Gastroesophageal sphincter (tissue), 4 donors: ENCODE measurements at regions not wholly inside any gene's neighbourhood (a gene's known extent, or its start where the extent isn't known, plus 50 kb on each side); places are given as distances from the start of the nearest gene placed in this dataset.

Experiments used
- ATAC-seq: fragments of 150-250 bp; one replicate; pipeline ENCODE4 v1.9.1; 2016; ENCODE audit warnings: mild to moderate bottlenecking, moderate library complexity
- H3K27ac ChIP-seq, 4 donors: fragments of 200-600 bp; sonication (generic) in 3 of 4; 1 replicate in 3 of 4; 2 replicates in 1 of 4; pipeline ENCODE4 v1.5.1; 2016 to 2019
- H3K27me3 ChIP-seq: fragments of 200-600 bp; sonication (generic); one replicate; pipeline ENCODE4 v1.5.1; 2019
- H3K36me3 ChIP-seq, 2 donors: fragments of 200-600 bp; sonication (generic); one replicate each; pipeline ENCODE4 v1.5.1; 2019; ENCODE audit warnings: control low read depth in 1 of 2
- H3K4me1 ChIP-seq, 3 donors: fragments of 200-600 bp; sonication (generic); 1 replicate in 2 of 3; 2 replicates in 1 of 3; pipeline ENCODE4 v1.5.1; 2016 to 2019; ENCODE audit warnings: control low read depth in 2 of 3
- H3K4me3 ChIP-seq, 2 donors: fragments of 200-600 bp; sonication (generic); one replicate each; pipeline ENCODE4 v1.5.1; 2019; ENCODE audit warnings: mild to moderate bottlenecking in 1 of 2, moderate library complexity in 1 of 2
- H3K9me3 ChIP-seq, 3 donors: fragments of 200-600 bp; sonication (generic); one replicate each; pipeline ENCODE4 v1.5.1; 2017 to 2019; ENCODE audit warnings: control low read depth in 2 of 3
- EP300 ChIP-seq: sonication (generic); formaldehyde crosslinking; IDR thresholded peaks from one replicate; pipeline ENCODE4 v1.6.1; 2017; ENCODE audit warnings: antibody characterized with exemption, mild to moderate bottlenecking
- POLR2A ChIP-seq, 2 donors: fragments of 450-650 bp; IDR thresholded peaks; one replicate each; pipeline ENCODE4 v1.6.1; 2017; ENCODE audit warnings: antibody characterized with exemption in 2 of 2, mild to moderate bottlenecking in 2 of 2, moderate library complexity in 1 of 2
- POLR2AphosphoS5 ChIP-seq: sonication (generic); formaldehyde crosslinking; IDR thresholded peaks from one replicate; pipeline ENCODE4 v1.6.1; 2017; ENCODE audit warnings: antibody characterized with exemption
- WGBS, 2 donors: methylation state at CpG; one replicate each; pipeline ENCODE4 v1.1.5; 2018; ENCODE audit warnings: low coverage in 1 of 2; 5-methylcytosine and 5-hydroxymethylcytosine counted together
- TF ChIP-seq, protein P1 (sequence below), 4 experiments: fragments of 200-600 bp in 2 of 4; fragments of 450-650 bp in 2 of 4; sonication (generic) in 1 of 4; IDR thresholded peaks; one replicate each; pipeline ENCODE4 v1.5.1; 2017 to 2019; ENCODE audit warnings: antibody characterized with exemption in 4 of 4, mild to moderate bottlenecking in 2 of 4, moderate library complexity in 2 of 4

DNA sequence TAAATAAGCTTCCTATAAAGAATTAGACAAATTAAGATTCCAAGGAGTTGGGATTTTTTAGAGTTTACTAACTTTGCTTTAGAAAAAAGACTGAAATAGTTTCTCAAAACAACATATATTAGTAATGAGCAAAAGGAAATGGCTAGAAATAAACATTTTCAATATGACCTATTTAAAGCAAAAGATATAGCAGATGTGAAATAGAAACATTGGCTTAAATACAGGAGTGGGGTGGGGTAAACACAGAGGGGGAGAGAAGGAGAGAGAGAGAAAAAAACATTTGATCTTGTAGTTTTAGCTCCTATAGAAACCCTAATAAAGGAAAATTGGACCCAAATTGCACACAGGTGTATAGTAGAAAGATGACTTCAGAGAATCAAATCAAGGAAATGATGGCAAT, 794.5 kb downstream of the MED13L start:
- Histone ChIP-seq H3K27ac (no peak overlapping the region), H3K4me3 (no peak overlapping the region), H3K27me3 (peaks cover 8% of the 10 kb centered on the region), H3K36me3 (no peaks in the 10 kb centered on the region), H3K9me3 (peaks cover 0 to 10% (median 0%) of the 10 kb centered on the region in 3 donors), H3K4me1 (no peaks in the 10 kb centered on the region)
- no peak for ATAC-seq
- TF ChIP-seq, protein P1, sequence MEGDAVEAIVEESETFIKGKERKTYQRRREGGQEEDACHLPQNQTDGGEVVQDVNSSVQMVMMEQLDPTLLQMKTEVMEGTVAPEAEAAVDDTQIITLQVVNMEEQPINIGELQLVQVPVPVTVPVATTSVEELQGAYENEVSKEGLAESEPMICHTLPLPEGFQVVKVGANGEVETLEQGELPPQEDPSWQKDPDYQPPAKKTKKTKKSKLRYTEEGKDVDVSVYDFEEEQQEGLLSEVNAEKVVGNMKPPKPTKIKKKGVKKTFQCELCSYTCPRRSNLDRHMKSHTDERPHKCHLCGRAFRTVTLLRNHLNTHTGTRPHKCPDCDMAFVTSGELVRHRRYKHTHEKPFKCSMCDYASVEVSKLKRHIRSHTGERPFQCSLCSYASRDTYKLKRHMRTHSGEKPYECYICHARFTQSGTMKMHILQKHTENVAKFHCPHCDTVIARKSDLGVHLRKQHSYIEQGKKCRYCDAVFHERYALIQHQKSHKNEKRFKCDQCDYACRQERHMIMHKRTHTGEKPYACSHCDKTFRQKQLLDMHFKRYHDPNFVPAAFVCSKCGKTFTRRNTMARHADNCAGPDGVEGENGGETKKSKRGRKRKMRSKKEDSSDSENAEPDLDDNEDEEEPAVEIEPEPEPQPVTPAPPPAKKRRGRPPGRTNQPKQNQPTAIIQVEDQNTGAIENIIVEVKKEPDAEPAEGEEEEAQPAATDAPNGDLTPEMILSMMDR (IDR thresholded peaks at IDR 0.05): no peak
- TF ChIP-seq POLR2AphosphoS5: no peak
- no peak for TF ChIP-seq POLR2A (IDR thresholded peaks at IDR 0.05)
- TF ChIP-seq EP300: no peak

DNA sequence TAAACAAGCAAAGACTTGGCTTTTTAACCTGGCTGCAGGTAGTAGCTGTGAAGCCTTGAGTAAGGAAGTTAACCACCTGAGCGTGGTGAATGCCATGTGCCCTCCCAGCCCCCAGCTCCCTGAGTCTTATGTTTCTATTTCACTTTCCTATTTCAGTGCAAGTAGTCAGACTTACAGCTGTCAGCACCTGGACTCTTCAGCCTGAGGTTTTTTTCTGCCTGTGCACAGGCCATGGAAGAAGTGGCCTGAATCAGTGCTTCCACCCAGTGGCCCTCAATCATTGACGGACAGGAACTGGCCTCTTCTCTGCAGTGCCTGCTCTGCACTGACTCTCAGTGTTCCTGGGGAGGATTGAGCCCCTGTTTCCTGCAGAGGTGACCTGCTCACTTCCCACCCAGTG, 796.4 kb downstream of the MED13L start:
- WGBS, 2 donors: 67% methylated on average over 2 of the region's 2 CpGs; no CpG with 5 or more reads in 1 of the 2 donors

DNA sequence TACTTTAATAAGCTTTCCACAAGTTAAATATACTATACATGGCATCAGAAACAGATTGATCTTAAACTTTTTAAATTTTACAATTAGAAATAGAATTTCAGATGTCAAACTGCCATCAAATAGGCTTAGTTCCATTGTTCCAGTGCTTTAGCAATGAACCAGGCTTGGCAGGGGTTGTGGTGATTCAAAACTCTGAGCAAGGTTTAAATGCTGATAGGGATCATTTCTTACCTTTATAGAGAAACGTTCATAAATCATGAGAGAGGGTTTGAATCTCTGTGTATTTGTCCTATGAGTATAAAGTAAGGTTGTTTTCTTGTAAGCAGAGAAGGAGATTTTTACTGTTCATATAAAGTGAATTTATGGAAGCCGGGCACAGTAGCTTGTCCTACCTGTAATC, 794.5 kb upstream of the TBX3 start:
- Histone ChIP-seq H3K9me3 (no peaks in the 10 kb centered on the region), H3K4me1 (no peaks in the 10 kb centered on the region), H3K27me3 (no peaks in the 10 kb centered on the region), H3K27ac (no peak overlapping the region), H3K36me3 (no peaks in the 10 kb centered on the region), H3K4me3 (no peak overlapping the region)
- ATAC-seq: no peak
- TF ChIP-seq EP300 (no peak), POLR2A (IDR thresholded peaks at IDR 0.05) (no peak), POLR2AphosphoS5 (no peak)
- TF ChIP-seq, protein P1 (IDR thresholded peaks at IDR 0.05): no peak
- 68 to 80% methylated on average over 2 of the region's 2 CpGs for WGBS, 2 donors

More for the DNA sequence above, 796.4 kb downstream of the MED13L start:
- Histone ChIP-seq H3K27me3 (peaks cover under 1% of the 10 kb centered on the region), H3K4me3 (no peak overlapping the region), H3K27ac (no peak overlapping the region), H3K4me1 (no peaks in the 10 kb centered on the region), H3K9me3 (peaks cover 0 to 10% (median 0%) of the 10 kb centered on the region in 3 donors), H3K36me3 (no peaks in the 10 kb centered on the region)
- TF ChIP-seq POLR2AphosphoS5 (no peak), EP300 (no peak), POLR2A (IDR thresholded peaks at IDR 0.05) (no peak)
- TF ChIP-seq, protein P1 (IDR thresholded peaks at IDR 0.05): no peak
- ATAC-seq: no peak

DNA sequence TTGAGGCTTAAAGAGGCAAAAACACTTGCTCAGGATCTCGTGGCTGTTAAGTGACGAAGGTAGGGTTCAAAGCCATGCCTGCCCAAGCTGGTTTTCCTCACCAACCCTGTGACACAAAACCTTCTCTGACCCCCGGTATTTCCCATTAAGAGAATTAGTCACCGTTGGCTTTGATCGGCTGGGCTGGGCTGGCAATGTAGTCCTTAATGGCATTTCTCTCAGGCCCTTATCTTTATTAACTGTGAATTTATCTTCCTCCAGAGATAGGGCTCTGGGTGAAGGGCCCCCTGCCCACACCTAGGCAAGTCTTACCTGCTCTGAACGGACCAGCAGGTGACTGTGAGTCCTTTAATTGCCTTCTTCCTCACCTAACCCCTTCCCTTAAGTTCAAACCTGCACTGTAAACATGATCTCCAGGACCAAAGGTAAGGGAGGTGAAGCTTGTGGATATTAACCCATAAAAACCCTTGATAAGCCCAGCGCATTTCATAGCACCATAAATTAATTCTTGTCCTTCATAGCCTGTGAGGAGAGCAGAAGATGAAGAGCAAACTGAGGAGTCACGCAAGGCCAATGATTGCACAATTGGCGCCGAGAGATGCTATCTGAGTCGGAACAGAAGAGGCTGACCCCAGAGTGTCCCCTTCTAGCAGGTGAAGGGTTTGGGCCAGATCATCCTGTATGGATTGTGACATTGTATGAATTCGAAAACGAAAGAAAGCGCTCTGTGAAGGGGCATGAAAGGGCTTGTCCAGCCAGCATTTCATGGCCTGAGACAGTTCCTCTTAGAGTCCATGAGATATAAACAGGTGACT, 790.8 kb upstream of the TBX3 start:
- no peaks in the 10 kb centered on the region for H3K9me3 ChIP-seq
- TF ChIP-seq, protein P1 (IDR thresholded peaks at IDR 0.05): no peak
- TF ChIP-seq POLR2AphosphoS5: no peak
- no peak overlapping the region for H3K27ac ChIP-seq
- WGBS, 2 donors: 90% methylated on average over 9 to 14 of the region's 14 CpGs
- ATAC-seq: no peak
- H3K4me1 ChIP-seq: no peaks in the 10 kb centered on the region
- no peak overlapping the region for H3K4me3 ChIP-seq
- peaks cover 11% of the 10 kb centered on the region for H3K27me3 ChIP-seq
- no peaks in the 10 kb centered on the region for H3K36me3 ChIP-seq

DNA sequence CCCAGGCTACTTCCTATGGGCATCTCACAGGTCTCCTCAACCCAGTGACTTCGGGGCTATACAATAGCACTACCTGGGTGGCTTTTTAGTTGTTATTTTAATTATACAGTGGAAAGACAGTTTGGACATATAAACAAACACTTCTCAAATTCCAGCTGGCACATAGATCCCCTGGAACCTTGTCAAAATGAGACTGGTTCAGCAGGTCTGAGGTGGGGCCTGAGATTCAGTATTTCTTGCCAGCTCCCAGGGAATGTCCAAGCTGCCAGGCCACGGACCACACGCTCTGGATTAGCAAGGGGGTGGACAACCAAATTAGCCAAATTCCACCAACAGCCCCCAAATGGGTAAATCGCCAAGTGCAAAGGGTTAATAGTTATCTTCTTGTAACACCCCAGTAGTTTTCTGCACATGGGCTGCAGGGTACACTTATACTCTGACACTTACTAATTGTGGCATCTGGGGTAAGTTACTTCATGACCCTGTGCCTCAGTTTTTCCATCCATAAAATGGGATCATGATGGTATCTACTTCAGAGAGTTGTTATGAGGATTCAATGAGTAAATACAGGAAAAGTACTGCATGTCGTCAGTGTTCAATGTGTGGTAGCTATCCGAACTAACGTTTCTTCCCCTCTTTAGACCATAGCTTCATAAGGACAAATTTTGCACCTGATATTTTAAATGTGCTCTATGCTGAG, 789.4 kb upstream of the TBX3 start:
- peaks cover 11% of the 10 kb centered on the region for H3K27me3 ChIP-seq
- no peaks in the 10 kb centered on the region for H3K4me1 ChIP-seq
- TF ChIP-seq EP300 (no peak), POLR2AphosphoS5 (no peak), POLR2A (IDR thresholded peaks at IDR 0.05) (no peak)
- TF ChIP-seq, protein P1 (IDR thresholded peaks at IDR 0.05): no peak
- 73 to 91% methylated on average over 6 of the region's 7 CpGs for WGBS, 2 donors
- H3K9me3 ChIP-seq: no peaks in the 10 kb centered on the region
- no peak overlapping the region for H3K4me3 ChIP-seq
- H3K36me3 ChIP-seq: no peaks in the 10 kb centered on the region
- no peak overlapping the region for H3K27ac ChIP-seq
- no peak for ATAC-seq
